ENCODE measurements at regions not wholly inside any gene's neighbourhood (a gene's known extent, or its start where the extent isn't known, plus 50 kb on each side); places are given as distances from the start of the nearest gene placed in this dataset.

DNA sequence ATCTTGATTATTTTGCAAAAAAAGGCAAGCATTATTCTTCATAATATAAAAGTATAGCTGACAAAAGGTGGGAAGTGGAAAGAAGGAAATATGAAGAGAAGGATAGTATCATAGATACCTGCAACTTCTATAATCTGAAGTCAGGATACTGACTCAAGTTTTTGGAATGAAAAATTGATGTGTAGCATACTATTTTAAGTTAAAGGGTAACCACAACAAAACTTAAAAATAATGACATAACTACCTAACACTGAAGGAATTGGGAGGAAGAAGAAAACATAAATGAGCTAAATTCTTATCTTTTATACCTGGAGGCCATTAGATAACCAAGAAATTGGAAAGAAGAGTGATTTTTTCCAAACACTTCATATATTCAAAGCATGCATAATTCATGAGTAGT, 51.8 kb upstream of the TLE1 start:
- Histone ChIP-seq H3K27me3 (ENCODE audit: control insufficient read depth, insufficient read depth, low read length) (no peaks in the 10 kb centered on the region), H3K4me3 (ENCODE audit: low read depth, low read length) (no peak overlapping the region), H3K27ac (ENCODE audit: low read depth, low read length) (no peak overlapping the region), H3K9me3 (ENCODE audit: control insufficient read depth, insufficient read depth, low read length) (no peaks in the 10 kb centered on the region)
- DNase-seq (ENCODE audit: low read depth, low spot score), result no peak
- CTCF ChIA-PET, result no interaction called here
- TF ChIP-seq, protein P1, sequence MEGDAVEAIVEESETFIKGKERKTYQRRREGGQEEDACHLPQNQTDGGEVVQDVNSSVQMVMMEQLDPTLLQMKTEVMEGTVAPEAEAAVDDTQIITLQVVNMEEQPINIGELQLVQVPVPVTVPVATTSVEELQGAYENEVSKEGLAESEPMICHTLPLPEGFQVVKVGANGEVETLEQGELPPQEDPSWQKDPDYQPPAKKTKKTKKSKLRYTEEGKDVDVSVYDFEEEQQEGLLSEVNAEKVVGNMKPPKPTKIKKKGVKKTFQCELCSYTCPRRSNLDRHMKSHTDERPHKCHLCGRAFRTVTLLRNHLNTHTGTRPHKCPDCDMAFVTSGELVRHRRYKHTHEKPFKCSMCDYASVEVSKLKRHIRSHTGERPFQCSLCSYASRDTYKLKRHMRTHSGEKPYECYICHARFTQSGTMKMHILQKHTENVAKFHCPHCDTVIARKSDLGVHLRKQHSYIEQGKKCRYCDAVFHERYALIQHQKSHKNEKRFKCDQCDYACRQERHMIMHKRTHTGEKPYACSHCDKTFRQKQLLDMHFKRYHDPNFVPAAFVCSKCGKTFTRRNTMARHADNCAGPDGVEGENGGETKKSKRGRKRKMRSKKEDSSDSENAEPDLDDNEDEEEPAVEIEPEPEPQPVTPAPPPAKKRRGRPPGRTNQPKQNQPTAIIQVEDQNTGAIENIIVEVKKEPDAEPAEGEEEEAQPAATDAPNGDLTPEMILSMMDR (IDR thresholded peaks at IDR 0.05; ENCODE audit: low read depth, low read length), result no peak
- POLR2A ChIA-PET, result no interaction called here

DNA sequence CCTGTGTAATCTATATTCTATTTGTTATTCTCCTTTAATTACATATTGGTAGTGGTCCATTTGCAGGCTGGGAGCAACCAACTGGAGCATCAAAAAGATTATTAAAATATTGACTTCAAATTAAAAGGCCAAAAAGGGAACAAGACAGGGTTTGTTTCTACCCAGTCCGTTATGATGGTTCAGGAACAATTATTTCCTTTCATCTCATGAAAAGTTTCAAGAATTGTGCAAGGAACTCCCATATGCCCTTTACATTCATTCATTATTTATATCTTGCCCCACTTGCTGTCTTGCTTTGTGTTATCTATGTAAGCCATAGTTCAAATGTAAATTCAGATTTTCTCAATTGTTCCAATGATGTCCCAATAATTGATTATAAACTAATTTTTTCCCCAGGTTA, 58.7 kb upstream of the TLE1 start:
- no peak overlapping the region for H3K27ac ChIP-seq (ENCODE audit: low read depth, low read length)
- CTCF ChIA-PET, result no interaction called here

DNA sequence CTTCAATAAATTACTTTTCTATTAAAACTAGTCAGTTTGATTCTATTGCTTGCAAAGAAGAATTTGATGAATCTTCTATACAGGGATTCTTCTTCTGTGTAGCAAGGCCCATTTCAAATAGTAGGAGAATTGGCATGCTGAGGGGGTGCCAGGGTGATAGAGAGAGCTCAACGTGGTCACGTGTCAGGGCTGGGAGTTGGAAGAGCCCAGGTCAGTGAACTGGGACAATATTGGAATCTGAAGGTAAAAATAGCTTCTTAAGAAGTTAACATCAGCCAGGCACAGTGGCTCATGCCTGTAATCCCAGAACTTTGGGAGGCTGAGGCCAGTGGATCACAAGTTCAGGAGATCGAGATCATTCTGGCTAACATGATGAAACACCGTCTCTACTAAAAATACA, 64.1 kb upstream of the TLE1 start:
- TF ChIP-seq, protein P1 (IDR thresholded peaks at IDR 0.05; ENCODE audit: low read depth, low read length), result no peak
- no peak overlapping the region for H3K27ac ChIP-seq (ENCODE audit: low read depth, low read length)
- CTCF ChIA-PET, result no interaction called here
- POLR2A ChIA-PET, result no interaction called here
- no peaks in the 10 kb centered on the region for H3K27me3 ChIP-seq (ENCODE audit: control insufficient read depth, insufficient read depth, low read length)
- H3K9me3 ChIP-seq (ENCODE audit: control insufficient read depth, insufficient read depth, low read length), result no peaks in the 10 kb centered on the region
- no peak overlapping the region for H3K4me3 ChIP-seq (ENCODE audit: low read depth, low read length)
- DNase-seq (ENCODE audit: low read depth, low spot score), result no peak

More for the DNA sequence above, 58.7 kb upstream of the TLE1 start:
- no peak for DNase-seq (ENCODE audit: low read depth, low spot score)
- no peaks in the 10 kb centered on the region for H3K27me3 ChIP-seq (ENCODE audit: control insufficient read depth, insufficient read depth, low read length)
- H3K4me3 ChIP-seq (ENCODE audit: low read depth, low read length), result no peak overlapping the region
- H3K9me3 ChIP-seq (ENCODE audit: control insufficient read depth, insufficient read depth, low read length), result no peaks in the 10 kb centered on the region
- TF ChIP-seq, protein P1 (IDR thresholded peaks at IDR 0.05; ENCODE audit: low read depth, low read length), result no peak
- POLR2A ChIA-PET, result interaction anchor here (0.6 kb wide), 1 partner anchor 9 kb away, joined by 3 read pairs; no protein-coding TSS in a partner anchor

DNA sequence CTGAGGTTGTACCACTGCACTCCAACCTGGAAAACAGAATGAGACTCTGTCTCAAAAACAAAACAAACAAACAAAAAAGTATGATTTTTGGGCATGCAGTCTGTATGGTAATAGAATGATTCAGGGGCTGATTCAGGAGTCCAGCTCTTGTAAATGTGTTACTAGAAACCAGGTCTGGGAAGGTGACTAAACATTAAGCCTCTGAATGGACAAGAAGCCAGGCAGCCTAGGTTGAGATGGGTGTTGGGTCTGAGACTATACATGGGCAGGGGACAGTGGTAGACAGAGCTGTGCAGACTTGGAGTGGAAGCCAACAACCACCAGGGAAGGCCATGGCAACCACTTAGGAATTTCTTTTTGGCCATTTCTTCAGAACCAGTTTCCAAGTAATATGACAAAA, 64.9 kb upstream of the TLE1 start:
- Histone ChIP-seq H3K27me3 (ENCODE audit: control insufficient read depth, insufficient read depth, low read length) (no peaks in the 10 kb centered on the region), H3K4me3 (ENCODE audit: low read depth, low read length) (no peak overlapping the region), H3K27ac (ENCODE audit: low read depth, low read length) (no peak overlapping the region), H3K9me3 (ENCODE audit: control insufficient read depth, insufficient read depth, low read length) (no peaks in the 10 kb centered on the region)
- no peak for DNase-seq (ENCODE audit: low read depth, low spot score)
- ChIA-PET POLR2A (no interaction called here), CTCF (no interaction called here)
- TF ChIP-seq, protein P1 (IDR thresholded peaks at IDR 0.05; ENCODE audit: low read depth, low read length), result no peak

DNA sequence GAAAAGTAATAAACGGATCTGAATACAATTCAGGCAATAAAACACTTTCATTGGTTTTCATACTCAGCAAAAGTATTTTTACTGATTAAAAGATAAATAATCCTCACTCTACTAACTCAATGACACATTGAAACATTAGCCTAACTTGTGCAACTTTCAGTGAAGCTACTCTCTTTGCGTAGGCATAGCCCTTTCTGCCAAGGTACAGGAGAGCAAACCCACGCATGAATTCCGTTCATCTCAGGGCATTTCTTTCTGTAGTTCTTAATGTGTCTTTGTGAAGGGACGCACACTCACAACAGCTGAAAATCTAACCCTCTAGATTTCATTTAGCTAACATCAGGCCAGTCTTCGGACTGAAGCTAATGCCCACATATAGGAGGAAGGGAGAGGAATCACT, 66.4 kb upstream of the TLE1 start:
- Histone ChIP-seq H3K27me3 (ENCODE audit: control insufficient read depth, insufficient read depth, low read length) (no peaks in the 10 kb centered on the region), H3K4me3 (ENCODE audit: low read depth, low read length) (no peak overlapping the region), H3K27ac (ENCODE audit: low read depth, low read length) (no peak overlapping the region), H3K9me3 (ENCODE audit: control insufficient read depth, insufficient read depth, low read length) (no peaks in the 10 kb centered on the region; the same call in 1 of the 2 replicates)
- ChIA-PET POLR2A (no interaction called here), CTCF (no interaction called here)
- TF ChIP-seq, protein P1 (IDR thresholded peaks at IDR 0.05; ENCODE audit: low read depth, low read length), result no peak
- no peak for DNase-seq (ENCODE audit: low read depth, low spot score)
